ENCODE measurements at regions not wholly inside any gene's neighbourhood (a gene's known extent, or its start where the extent isn't known, plus 50 kb on each side); places are given as distances from the start of the nearest gene placed in this dataset.

DNA sequence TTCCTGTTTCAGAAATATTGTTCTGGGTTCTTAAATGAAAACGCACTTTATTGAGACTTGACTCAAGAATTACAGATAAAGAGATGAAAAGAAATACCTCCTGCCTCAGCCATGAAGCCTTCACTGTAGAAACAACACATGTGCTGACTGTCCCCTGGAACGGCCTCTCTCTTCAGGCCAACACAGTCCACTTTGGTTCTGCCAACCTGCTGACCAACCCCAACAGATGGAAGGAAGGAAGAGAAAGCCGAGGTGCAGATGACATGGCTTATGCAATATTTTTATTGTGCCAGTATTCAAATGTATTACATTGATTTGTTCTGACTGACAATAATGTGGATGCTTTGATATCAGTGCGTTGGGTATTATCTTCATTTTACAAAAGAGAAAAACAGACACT is 171.0 kb downstream of the CPEB2 start:
- TF ChIP-seq CTCF (conservative IDR thresholded peaks at IDR 0.05 in 1 of 2, IDR thresholded peaks at IDR 0.05 in 1 of 2; ENCODE audit: extremely low read depth in 1 of 2, insufficient read depth in 1 of 2, low read depth in 1 of 2, low read length in 2 of 2) = no peak
- TF ChIP-seq EZH2 (IDR thresholded peaks at IDR 0.05; ENCODE audit: borderline replicate concordance, low read length) = no peak
